GM19035 (cell line): ENCODE measurements at regions not wholly inside any gene's neighbourhood (a gene's known extent, or its start where the extent isn't known, plus 50 kb on each side); places are given as distances from the start of the nearest gene placed in this dataset.

Source experiments
- ATAC-seq: cut with Tn5 transposase; IDR thresholded peaks from one replicate; pipeline ENCODE4 v1.9.1; 2021; ENCODE audit not compliant: unreplicated experiment

DNA sequence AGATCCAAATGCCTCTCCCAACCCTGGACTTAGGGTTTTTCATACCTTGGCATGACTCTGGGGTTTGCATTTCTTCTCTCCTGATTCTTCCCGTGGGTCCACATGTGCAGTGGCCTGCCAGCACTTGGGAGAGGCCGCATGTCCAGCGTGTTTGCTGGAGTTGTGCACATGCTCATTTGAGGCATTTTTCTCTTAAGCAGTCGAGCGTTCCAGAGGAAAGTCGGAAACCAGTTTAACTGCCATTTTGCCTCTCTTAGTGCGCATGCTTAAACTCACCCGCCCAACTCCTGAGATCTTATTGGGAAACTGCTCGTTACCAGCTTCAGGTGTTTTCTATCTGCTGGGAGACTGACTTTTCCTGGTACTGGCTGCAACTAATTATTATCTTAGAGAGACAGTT is 888.4 kb upstream of the PHF14 start:
- ATAC-seq: no peak

DNA sequence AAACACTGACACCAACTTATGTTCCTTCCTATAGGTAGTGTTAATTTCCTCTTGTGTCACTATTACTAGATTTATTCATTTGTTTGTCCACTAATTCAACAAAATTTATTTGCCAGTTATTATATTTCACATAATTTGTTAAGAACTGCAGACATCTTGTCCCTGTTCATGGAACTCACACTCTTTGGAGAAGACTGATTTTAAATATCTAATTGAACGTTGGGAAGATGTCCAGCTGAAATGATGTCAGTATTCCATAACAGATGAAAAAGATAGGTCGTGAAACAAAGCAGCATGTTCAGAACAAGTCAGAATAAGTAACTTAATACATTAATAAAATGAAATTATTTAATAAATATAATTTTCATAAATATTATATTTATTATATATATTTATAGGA is 873.1 kb upstream of the PHF14 start:
- ATAC-seq: no peak

DNA sequence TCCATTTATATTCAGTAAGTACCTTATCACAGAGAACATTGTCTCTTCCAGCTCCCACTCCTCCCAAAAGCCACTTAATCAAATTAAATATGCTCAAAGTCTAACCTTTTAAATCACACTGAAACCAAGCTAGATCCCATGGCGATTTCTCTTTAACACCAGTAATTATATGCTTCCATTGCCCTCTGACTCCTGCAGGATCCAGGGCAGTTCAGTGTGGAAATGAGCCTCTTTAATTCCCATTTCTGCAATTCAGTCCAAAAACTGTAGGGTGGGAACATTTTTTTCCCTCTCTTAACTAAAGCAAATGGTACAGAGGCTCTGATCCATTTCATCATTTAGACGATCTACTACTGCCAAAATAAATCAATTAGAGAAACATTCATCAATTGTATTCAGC is 872.3 kb upstream of the PHF14 start:
- no peak for ATAC-seq

DNA sequence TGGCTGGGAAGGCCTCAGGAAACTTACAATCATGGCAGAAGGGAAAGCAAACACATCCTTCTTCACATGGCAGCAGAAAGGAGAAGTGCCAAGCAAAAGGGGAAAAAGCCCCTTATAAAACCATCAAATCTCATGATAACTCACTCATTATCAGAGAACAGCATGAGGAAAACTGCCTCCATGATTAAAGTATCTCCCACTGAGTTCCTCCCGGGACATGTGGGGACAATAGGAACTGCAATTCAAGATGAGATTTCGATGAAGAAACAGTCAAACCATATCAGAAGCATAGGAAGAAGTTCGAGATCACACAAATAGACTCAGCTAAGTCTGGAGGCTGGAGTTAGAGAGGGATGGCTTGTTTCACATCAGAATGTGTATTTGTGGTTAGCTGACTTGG is 869.4 kb upstream of the PHF14 start:
- no peak for ATAC-seq

DNA sequence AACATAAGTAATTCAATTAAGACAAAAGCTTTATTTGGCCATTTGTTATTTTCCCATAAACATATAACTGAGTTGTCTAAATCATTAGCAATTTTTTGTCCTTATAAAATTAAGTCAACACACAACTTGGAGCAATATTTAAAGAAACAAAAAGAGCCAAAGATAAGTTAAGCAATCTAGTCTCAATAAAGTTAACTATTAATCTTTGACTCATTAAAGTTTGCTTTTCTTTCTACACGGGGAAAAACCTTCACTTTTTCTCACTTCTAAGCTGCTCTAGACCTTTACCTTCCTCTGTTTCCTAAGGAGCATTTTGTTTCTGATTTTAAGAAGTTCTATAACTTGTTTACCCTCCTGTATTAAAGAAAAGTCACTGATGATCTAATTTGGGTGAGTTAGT is 867.1 kb upstream of the PHF14 start:
- no peak for ATAC-seq

DNA sequence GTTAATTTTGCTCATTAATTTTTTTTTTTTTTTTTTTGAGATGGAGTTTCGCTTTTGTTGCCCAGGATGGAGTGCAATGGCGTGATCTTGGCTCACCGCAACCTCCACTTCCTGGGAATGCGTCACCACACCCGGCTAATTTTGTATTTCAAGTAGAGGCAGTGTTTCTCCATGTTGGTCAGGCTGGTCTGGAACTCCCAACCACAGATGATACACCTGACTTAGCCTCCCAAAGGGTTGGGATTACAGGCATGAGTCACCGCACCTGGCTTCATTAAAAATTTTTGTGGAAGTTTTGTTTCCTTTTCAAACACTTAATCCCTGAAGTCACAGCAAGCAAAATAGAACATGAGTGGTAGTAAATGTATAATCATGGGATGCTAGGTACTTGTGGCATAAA is 857.2 kb upstream of the PHF14 start:
- no peak for ATAC-seq

DNA sequence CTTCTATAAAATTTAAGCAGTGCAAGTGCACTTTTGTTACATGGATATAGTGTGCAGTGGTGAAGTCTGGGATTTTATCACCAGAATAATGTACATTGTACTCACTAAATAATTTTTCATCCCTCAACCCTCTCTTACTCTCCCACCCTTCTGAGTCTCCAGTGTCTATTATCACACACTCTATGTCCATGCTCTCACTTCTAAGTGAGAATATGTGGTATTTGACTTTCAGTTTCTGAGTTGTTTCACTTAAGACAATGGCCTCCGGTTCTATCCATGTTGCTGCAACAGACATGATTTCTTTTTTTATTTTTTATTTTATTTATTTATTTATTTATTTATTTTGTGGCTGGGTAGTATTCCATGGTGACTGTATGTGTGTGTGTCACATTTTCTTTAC is 855.9 kb upstream of the PHF14 start:
- ATAC-seq: no peak

DNA sequence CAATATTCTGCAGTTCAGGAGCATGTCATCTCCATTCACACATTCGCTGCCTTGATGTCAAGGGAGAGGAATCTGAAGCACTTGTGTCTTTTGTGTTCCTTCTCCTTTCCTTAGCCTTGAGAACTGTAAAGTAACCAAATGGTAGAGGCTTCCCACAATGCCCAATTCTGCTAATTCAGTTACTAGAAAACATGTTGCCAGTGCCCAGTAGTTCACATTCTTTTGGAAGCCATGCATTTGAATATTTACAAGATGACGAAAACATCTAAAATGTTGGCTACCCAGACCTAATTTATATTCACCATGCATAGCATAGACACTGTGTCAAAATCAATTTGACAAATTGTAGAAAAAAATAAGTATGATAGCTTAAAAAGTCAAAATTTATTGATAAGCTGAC is 852.7 kb upstream of the PHF14 start:
- no peak for ATAC-seq

DNA sequence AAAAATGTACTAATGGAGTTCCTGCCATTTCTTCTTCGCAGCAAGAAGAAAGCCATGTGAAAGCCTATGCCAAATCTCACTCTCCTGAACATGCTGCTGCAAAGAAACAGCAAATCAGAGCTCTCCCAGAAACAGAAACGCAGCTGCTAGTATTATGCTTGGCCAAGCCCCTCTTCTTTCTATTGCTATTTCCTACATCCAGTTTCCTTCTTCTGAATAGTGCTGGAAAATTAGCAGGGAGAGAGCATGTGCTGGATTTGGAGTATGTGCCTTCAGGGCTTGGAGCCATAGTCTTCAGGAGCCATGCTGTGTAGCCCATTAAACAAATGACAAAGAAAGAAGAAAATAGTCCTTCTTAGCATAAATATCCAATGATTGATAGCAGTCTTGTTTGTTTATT is 852.0 kb upstream of the PHF14 start:
- no peak for ATAC-seq

DNA sequence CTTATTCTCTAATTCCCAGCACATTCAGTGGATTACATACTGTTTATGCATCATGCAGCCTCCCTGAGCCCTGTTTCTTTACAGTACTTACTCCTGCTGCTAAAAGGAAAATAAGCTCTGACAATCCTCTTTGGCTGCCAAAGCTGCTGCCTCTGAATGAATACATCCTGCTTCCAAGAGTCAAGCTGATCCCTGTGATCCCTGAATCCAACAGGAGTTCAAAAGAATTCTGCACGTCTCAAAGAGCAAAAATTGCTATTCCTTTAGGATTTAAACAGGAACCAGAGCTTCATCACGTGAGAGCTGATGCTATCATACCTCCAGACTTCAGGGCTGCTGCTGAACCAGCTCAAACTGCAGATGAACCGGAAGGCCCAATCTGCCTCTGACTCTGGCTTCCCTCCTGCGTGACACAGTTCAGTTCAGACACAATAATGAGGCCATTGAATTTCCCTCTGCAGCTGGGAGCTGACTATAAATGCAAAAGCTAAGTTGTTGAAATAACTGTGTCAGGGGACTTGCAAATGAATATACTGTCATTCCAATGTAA is 851.0 kb upstream of the PHF14 start:
- ATAC-seq: no peak

DNA sequence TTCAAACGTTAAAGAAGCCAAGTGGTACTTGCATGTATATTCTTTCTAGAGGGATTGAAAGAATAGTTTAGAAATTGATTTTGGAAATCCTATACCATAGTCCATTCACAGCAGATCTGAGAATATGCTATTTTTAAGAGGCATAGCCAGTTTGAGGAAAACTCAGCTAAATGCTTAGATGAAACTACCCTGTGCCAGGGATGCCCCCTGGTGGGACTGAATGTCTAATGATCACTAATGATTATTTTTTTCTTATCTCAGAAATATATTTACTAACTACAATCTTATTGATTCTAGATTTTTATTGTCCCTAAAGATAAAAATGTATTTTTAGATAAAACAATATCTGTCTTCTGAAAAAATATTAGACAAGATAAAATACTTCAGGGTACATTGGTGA is 844.9 kb upstream of the PHF14 start:
- no peak for ATAC-seq

DNA sequence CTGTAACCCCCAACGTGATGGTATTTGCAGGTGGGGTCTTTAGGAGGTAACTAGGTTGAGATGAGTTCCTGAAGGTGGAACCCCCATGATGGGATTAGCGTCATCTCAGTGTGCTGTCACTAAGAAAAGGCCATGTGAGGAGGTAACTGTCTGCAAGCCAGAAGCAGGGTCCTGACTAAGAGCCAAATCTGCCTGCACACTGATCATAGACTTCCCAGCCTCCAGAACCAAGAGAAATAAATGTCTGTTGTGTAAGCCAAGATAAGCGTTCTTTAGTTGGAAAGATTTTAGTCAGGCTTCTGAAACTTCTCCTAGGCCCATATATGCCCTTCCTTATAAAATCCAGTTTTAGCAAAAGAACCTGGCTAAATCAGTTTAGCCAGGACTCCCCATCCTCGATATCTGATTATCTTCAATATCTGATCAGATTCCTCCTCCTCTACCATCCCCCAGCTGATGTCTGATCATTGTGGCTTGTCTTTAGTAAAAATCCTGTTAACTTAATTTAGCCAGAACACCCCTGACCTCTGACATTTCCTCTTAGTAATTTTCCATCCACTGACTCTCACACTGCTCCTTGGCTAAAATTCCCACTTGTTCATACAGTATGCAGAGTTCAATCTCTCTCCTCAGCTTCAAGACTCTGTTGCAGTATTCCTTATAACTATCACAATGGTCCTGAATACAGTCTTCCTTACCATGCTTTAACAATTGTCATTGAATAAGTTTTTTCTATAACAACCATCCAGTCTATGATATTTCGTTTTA is 835.4 kb upstream of the PHF14 start:
- no peak for ATAC-seq

DNA sequence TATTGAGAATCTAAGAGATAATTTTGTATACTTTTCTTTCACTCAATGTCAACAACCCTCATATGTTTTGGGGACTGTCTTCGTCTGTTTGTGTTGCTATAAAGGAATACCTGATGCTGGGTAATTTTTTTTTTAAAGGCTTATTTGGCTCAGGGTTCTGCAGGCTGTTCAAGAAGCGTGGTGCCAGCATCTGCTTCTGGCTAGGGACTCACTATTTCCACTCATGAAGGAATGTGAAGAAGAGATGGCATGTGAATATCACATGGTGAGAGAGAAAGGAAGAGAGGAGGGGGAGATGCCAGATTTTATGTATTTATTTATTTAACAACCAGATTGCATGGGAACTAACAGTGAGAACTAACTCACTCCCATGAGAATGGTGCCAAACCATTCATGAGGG is 827.4 kb upstream of the PHF14 start:
- no peak for ATAC-seq

DNA sequence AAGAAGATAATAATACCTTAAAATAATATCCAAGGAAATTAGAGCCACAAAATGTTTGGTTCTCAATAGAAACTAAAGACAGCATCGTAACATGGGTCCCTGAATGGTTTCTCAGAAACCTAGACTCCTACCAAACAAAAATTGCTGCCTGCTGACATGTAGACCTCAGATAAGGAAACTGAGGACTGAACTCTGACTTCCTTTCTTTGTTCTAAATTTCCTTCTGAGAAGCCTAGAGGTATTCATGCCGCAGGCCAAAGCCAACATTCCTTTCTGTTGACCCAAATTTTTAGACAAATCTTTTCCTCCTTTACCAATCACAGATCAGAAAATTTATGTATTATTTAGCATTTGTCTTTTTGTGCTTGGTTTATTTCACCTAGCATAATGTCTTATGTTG is 816.7 kb upstream of the PHF14 start:
- ATAC-seq: no peak

DNA sequence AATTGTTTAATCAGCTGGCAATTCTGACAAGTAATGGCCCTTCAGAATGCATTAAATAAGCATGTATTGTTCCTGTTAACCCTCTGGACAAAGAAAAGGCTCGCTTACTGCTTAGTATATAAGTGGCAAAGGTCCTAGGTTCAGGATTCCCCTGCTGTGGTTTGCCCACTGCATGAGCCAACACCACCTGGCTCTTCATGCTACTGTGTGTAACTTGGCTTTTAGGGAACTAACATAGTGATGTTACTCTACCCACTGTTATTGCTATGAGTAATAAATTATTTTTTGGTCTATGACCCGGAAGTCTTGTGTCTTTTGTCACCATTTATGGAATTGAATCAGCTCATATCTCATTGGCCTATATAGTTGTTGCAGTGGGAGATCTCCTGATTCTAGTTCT is 791.7 kb upstream of the PHF14 start:
- no peak for ATAC-seq

DNA sequence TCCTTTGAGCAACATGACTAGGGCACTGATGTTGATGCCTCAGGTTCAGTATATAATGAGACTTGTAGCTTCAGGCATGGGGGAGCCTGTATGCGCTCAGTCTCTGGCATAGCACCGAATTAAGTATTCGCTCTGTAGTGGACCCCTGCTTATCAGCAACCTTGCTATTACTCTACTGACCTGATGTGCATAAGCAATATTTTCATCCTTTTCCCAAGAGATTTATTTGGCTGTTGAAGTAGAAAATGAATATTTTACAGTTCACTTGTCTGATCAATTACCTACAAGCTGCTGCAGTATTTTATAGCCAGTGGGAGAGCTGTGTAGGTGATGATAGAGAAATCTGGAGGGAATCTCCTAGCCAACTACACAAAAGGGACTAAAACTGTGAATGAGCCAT is 781.6 kb upstream of the PHF14 start:
- ATAC-seq: no peak

DNA sequence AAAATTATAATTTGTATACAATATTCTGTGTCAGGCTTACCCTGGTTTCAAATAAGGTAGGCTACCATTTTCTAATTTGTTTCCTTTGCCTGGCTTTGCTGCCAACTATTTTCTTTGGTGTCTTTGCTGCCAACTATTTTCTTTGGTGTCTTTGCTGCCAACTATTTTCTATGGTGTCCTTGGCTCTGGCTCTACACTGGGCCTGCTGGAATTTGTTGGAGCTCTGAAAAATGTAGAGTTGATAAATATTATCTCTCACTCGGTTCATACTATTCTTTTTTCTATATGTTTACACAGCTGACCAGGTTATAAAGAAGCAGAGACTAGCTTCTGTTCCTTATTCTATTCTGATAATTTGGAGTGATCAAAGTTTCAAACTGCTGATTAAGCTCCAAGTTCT is 768.0 kb upstream of the PHF14 start:
- no peak for ATAC-seq

DNA sequence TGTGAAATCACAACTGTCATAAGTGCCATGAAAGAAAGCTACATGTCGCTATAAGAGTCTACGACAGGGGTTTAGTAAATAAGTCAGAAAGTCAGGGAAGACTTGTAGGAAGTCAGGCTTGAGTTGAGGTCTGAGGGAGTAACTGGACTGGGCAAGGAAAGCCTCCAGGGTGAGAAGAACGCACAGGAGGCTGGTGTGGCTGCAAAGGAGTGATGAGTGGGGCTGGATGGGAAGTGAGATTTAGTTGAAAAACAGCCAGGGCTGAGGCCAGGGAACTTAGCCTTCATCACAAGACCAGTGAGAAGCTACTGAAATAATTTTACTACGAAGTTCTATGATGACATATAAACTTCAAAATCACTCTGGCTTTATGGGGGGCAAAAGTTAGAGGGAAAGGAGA is 763.7 kb upstream of the PHF14 start:
- no peak for ATAC-seq

DNA sequence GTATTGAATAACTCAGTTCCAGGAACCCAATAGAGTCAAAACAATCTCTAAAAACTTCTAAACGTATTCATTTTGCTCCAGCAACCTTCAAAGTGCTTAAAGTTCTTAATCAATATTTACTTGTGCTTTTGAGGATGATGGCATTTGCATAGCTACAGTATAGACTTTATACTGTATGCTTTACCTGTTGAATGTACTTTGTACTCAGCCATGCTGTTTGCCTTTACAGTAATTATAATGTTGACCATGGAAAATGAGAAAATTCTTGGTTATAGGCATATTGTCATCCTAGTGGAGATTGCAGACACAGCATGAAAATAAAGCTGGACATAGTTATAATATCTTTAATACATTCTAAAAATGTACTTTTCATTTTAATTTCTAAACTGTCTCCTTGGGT is 762.7 kb upstream of the PHF14 start:
- ATAC-seq: no peak

DNA sequence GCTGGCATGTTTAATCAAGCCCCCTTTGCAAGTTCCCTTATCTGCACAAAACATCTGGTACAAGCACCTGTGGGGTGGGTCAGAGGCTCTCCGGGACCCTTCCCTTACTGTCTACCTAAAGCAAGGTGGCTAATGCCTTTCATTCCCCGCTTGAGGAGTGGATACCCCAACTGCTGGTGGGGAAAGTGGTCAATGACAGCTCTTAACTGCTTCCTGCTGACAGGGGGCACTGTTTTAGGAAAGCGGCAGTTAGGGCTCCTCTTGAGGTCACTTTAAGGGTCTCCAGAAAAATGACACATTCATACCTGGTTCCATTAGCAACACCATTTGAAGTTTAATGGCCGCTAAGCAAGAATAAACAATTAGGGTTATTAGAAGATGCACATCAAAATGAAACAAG is 761.8 kb upstream of the PHF14 start:
- no peak for ATAC-seq

DNA sequence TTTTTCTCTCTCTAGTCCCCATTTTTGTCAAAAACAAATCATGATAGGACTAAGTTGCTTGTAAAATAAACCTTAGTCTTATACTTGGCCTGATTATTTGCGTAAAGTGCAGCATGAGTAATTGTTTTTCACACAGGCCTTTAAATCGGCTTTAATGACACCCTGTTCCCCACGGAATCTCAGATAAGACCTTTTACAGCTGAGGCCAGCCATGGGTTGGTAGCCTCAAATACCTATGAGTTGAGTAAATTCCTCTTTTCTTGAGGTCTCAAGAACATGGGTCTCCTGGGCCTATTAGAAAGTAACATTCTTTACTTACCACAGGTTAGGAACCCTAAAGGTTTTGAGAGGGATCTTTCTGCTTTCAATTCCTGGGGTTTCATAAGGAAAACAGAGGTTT is 761.0 kb upstream of the PHF14 start:
- no peak for ATAC-seq

DNA sequence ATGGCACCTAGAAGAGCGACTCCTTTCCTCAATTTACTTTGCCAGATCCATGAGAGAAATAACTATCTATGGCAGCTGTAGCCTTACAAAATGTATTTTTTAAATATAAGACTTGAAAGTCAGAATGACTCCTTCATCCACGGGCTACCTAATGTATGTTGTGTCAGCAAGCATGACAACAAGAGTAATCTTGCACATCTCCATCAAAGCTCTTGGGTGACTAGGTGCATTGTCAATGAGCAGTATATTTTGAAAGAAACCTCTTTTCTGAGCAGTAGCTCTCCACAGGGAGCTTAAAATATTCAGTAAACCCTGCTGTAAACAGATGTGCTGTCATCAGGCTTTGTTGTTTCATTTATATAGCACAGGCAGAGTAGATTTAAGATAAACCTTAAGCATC is 757.2 kb upstream of the PHF14 start:
- no peak for ATAC-seq

DNA sequence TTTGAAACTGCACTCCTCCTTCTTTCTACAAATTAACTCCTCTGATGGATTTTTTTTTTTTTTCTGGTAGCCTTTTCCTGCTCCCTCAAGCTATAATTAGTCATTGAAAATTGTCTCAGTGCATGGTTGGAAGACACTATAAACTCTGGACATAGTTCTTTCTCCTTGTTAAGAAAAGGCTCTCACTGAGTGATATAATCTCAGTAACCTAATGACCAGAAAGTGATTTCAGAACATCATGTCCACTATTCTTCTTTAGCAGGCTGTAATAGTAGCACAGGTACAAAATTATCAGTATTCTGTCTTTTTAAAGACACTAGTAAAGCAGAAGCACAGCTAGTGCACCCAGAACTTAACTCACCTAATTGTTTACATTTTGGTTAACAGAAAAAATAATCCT is 752.6 kb upstream of the PHF14 start:
- no peak for ATAC-seq
